HG03095 (cell line): ENCODE measurements at regions not wholly inside any gene's neighbourhood (a gene's known extent, or its start where the extent isn't known, plus 50 kb on each side); places are given as distances from the start of the nearest gene placed in this dataset.
"Not testable (repeated sequence)": the region's sequence is repeated elsewhere in the genome, so short reads cannot be mapped to it uniquely, and the experiment has no call there.

Experiments
- ATAC-seq: cut with Tn5 transposase; IDR thresholded peaks from one replicate; pipeline ENCODE4 v1.9.1; 2021; ENCODE audit warnings: moderate library complexity; ENCODE audit not compliant: unreplicated experiment

DNA sequence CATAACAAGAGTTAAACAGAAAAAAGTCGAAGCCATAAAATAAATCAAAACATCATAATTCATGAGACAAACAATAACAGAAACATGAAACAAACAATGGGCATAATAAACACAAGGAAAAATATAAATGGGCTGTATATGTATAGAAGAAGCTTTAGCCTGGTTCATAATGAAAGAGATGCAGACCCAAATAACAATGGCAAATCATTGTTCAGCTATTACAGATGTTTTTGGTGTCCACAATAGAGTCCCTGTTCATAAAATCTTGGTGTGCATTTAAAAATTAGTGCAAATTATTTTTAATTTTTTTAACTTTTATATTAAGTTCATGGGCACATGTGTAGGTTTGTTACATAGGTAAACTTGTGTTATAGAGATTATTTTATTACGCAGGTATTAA, 1185.9 kb upstream of the B3GALT2 start:
- no peak for ATAC-seq

DNA sequence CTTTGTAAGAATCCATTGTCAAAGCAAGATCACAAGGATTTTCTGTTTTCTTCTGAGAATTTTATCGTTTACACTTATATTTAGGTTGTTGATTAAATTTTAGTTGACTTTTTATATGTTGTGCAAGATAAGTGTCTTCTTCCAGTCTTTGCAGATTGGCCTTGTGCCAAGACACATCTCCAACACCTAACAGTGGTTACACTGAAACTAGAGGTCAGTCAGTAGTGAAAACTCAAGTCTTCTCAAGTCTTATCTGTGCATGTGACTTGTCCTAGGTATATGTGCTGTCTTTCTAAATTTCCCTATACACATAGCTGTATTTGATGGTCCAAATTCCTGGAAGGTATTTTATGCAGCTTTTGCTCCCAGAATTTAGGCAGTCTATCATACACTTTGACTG, 1183.2 kb upstream of the B3GALT2 start:
- no peak for ATAC-seq

DNA sequence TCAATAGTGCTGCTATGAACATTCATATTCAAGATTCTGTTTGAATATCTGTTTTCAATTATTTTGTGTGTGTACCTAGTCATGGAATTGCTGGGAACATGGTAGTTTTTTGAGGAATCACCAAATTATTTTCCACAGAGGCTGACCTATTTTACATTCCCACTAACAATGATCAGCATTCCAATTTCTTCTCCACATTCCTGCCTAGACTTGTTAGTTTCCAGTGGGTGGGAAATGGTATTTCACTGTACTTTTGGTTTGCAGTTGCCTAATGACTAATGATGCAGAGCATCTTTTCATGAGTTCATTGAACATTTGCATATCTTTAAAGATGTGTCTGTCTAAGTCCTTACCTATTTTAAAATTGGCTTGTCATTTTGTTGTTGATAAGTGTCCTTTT, 1182.6 kb upstream of the B3GALT2 start:
- ATAC-seq = no peak

GRCh38 chr1:194367121-194367520, 1180.7 kb upstream of the B3GALT2 start:
- no peak for ATAC-seq

DNA sequence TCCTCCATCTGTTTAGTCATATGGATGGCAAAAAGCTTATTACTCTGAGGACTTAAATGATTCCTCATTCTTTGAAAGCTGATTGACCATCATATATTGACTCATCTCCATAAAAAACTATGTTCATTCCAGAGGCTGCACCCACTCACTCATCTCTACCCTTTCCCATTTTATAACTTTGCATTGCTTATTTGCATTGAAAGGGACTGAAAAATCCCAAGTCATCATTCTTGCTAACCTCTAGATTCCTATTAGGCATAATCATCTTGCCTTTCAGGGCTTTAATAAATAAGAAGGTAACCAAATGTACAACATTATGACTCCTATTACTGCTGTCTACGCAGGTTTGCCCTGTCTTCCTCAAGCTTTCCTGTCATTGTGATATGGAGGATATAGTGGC, 1180.3 kb upstream of the B3GALT2 start:
- ATAC-seq = no peak

- ATAC-seq = no peak
Measured at GRCh38 chr1:194362327-194362726, 1175.9 kb upstream of the B3GALT2 start.

GRCh38 chr1:194361374-194362131, 1175.1 kb upstream of the B3GALT2 start:
- no peak for ATAC-seq

GRCh38 chr1:194358208-194358581, 1171.8 kb upstream of the B3GALT2 start:
- ATAC-seq = no peak

DNA sequence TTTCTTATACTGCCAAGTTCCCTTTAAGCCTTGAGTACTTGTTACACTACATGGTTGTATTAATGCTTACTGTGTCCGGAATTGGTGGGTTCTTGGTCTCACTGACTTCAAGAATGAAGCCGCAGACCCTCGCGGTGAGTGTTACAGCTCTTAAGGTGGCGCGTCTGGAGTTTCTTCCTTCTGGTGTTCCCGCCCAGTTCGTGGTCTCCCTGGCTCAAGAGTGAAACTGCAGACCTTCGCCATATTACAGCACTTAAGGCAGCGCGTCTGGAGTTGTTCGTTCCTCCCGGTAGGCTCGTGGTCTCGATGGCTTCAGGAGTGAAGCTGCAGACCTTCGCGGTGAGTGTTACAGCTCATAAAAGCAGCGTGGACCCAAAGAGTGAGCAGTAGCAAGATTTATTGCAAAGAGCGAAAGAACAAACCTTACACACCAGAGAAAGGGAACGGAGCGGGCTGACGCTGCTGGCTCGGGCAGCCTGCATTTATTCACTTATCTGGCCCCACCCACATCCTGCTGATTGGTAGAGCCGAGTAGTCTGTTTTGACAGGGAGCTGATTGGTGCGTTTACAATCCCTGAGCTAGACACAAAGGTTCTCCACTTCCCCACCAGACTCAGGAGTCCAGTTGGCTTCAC, 1171.3 kb upstream of the B3GALT2 start:
- ATAC-seq = not testable (repeated sequence)

- ATAC-seq = no peak
Measured at GRCh38 chr1:194355488-194356106, 1169.2 kb upstream of the B3GALT2 start.

DNA sequence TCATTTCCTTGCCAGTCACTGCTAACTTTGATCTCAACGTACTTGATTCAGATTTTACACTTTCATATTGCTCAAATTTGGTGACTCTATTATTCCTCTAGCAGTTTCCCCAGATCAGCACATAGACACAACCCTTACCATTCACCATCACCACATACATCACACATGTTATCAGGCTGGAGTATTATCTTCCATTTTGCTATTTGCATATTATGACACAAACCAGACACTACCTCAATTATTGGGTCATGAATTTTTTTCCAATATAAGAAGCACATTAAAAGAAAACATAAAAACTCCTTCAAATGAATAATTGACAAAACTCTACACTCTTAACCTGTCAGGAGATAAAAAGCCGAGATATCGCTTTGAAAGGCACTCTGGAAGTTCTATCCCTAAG, 1166.7 kb upstream of the B3GALT2 start:
- no peak for ATAC-seq

DNA sequence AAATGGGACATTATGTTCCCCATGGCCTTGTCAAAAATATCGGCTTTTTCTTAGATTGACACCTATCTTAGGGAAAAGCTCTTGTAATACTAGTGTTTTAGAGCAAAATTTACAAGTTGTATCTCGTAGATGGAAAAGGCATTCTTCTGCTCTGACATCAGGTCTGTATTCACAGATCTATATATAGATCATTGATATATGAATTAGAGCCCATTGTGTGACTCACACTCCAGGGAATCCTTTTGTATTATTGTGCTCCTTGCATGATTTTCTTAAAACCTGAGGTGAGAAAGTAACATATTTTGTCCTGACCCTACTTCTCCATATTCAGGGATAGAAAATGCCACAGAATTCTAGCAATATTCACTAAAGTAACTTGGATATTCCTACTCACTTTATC, 1160.8 kb upstream of the B3GALT2 start:
- no peak for ATAC-seq

GRCh38 chr1:194342484-194343262, 1156.3 kb upstream of the B3GALT2 start:
- no peak for ATAC-seq

DNA sequence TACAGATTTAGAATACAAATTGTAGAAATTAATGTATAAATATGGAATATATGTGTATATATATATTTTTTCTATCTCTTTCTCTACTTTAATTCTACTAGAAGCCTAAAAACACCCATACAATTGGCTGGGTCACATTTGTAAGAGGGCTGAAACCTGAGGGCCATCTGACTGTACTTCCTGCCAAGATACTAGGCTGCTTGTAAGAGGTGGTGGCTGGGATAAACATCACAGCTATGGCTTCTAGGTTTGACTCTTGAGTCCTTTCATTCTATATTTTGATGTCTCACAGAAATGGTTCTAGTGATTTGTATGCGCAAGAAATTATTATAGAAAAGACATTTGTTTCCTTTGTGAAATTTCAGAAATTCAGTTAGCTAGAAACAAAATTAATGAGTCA, 1155.2 kb upstream of the B3GALT2 start:
- no peak for ATAC-seq

GRCh38 chr1:194339471-194339870, 1153.1 kb upstream of the B3GALT2 start:
- ATAC-seq = no peak

- no peak for ATAC-seq
Measured at GRCh38 chr1:194338241-194338948, 1152.0 kb upstream of the B3GALT2 start.

DNA sequence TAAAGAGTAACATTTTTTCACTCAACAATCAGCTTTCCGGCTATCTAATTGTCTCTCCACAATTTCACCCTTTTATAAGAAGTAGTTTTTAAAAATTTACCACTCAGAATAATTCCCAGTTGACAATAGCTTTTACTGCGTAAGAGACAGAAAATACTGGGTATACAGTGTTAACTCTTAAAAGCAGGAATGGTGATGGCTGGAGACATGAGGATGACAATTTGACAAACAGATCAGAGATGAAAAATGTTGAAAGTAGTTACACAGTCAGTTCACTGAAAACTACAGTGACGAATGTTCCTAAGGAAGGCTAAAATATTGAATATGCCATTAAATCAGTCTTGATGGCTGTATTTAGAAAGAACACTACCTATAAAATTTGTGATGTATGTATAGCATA, 1146.8 kb upstream of the B3GALT2 start:
- no peak for ATAC-seq

- ATAC-seq = no peak
Measured at GRCh38 chr1:194331758-194332157, 1145.3 kb upstream of the B3GALT2 start.

- no peak for ATAC-seq
Measured at GRCh38 chr1:194322751-194323150, 1136.3 kb upstream of the B3GALT2 start.

- no peak for ATAC-seq
Measured at GRCh38 chr1:194318790-194319280, 1132.4 kb upstream of the B3GALT2 start.

- no peak for ATAC-seq
Measured at GRCh38 chr1:194309697-194310096, 1123.3 kb upstream of the B3GALT2 start.
